Loucy (cell line): ENCODE measurements at regions not wholly inside any gene's neighbourhood (a gene's known extent, or its start where the extent isn't known, plus 50 kb on each side); places are given as distances from the start of the nearest gene placed in this dataset.

Source experiments
- H2AFZ ChIP-seq: fragments of 200-600 bp; sonication (generic); 2 replicates; pipeline ENCODE4 v1.6.0; 2016; ENCODE audit warnings: antibody characterized with exemption, mild to moderate bottlenecking, low read length, moderate library complexity
- H3F3A ChIP-seq: fragments of 200-600 bp; 2 replicates; pipeline ENCODE4 v1.6.0; 2016; ENCODE audit warnings: antibody characterized with exemption, low read depth, mild to moderate bottlenecking
- H3K27me3 ChIP-seq: fragments of 200-600 bp; sonication (generic); 2 replicates; pipeline ENCODE4 v1.6.1; 2014; ENCODE audit warnings: low read length, mild to moderate bottlenecking; ENCODE audit not compliant: insufficient read depth, poor library complexity, severe bottlenecking
- H3K36me3 ChIP-seq: fragments of 200-600 bp; sonication (generic); 2 replicates; pipeline ENCODE4 v1.6.1; 2016; ENCODE audit warnings: low read length; ENCODE audit not compliant: insufficient read depth
- H3K4me1 ChIP-seq: fragments of 200-600 bp; sonication (generic); 2 replicates; pipeline ENCODE4 v1.5.1; 2014; ENCODE audit warnings: low read length, mild to moderate bottlenecking; ENCODE audit not compliant: insufficient read depth, poor library complexity, severe bottlenecking
- H3K4me2 ChIP-seq: fragments of 200-600 bp; sonication (generic); 2 replicates; pipeline ENCODE4 v1.6.0; 2014; ENCODE audit warnings: antibody characterized with exemption, low read length, low read depth, mild to moderate bottlenecking; ENCODE audit not compliant: poor library complexity, severe bottlenecking
- H3K4me3 ChIP-seq: fragments of 200-600 bp; sonication (generic); 2 replicates; pipeline ENCODE4 v1.5.1; 2014; ENCODE audit warnings: low read length, mild to moderate bottlenecking, mixed read lengths; ENCODE audit not compliant: poor library complexity, severe bottlenecking
- H3K79me2 ChIP-seq: fragments of 200-600 bp; sonication (generic); 2 replicates; pipeline ENCODE4 v1.6.1; 2014; ENCODE audit warnings: low read length; ENCODE audit not compliant: insufficient read depth
- H3K9ac ChIP-seq: fragments of 200-600 bp; sonication (generic); 2 replicates; pipeline ENCODE4 v1.6.0; 2014; ENCODE audit warnings: mild to moderate bottlenecking, low read depth, low read length, moderate library complexity; ENCODE audit not compliant: poor library complexity, severe bottlenecking
- H3K9me2 ChIP-seq: fragments of 200-600 bp; sonication (generic); replicated peaks from 2 replicates; pipeline ENCODE4 v1.6.1; 2016; ENCODE audit warnings: low read depth, low read length, mixed read lengths
- H3K9me3 ChIP-seq: fragments of 200-600 bp; sonication (generic); 2 replicates; pipeline ENCODE4 v1.6.1; 2014; ENCODE audit warnings: mild to moderate bottlenecking, antibody characterized with exemption, low read length, low read depth; ENCODE audit not compliant: insufficient read depth
- H4K20me1 ChIP-seq: fragments of 200-600 bp; sonication (generic); 2 replicates; pipeline ENCODE4 v1.6.0; 2014; ENCODE audit warnings: antibody characterized with exemption, low read length, mild to moderate bottlenecking; ENCODE audit not compliant: insufficient read depth, poor library complexity, severe bottlenecking
- CTCF ChIP-seq: fragments of 200-600 bp; sonication (generic); conservative IDR thresholded peaks from 2 replicates; pipeline ENCODE4 v1.5.1; 2014; ENCODE audit warnings: mild to moderate bottlenecking, antibody characterized with exemption, low read length
- EZH2phosphoT487 ChIP-seq: fragments of 200-600 bp; IDR thresholded peaks from 2 replicates; pipeline ENCODE4 v1.6.1; 2018; ENCODE audit warnings: antibody characterized with exemption, mild to moderate bottlenecking, moderate library complexity, borderline replicate concordance

- H3K9ac ChIP-seq = no peak overlapping the region
- no peaks in the 10 kb centered on the region for H3K79me2 ChIP-seq
- no peaks in the 10 kb centered on the region for H4K20me1 ChIP-seq
- H3F3A ChIP-seq = no peaks in the 10 kb centered on the region
- no peaks in the 10 kb centered on the region for H3K36me3 ChIP-seq
- H3K4me2 ChIP-seq = no peak overlapping the region
- no peaks in the 10 kb centered on the region for H3K27me3 ChIP-seq
- no peak for TF ChIP-seq EZH2phosphoT487
- no peak for TF ChIP-seq CTCF
- no peaks in the 10 kb centered on the region for H3K4me1 ChIP-seq
- no peak overlapping the region for H3K4me3 ChIP-seq
- H3K9me3 ChIP-seq = no peaks in the 10 kb centered on the region
- no peaks in the 10 kb centered on the region for H3K9me2 ChIP-seq
- no peak overlapping the region for H2AFZ ChIP-seq
Measured at GRCh38 chr6:146865756-146866379, 267.1 kb downstream of the ADGB start.

GRCh38 chr6:146866731-146867414, 268.1 kb downstream of the ADGB start:
- Histone ChIP-seq H3K36me3 (no peaks in the 10 kb centered on the region), H3K79me2 (no peaks in the 10 kb centered on the region), H3K4me1 (no peaks in the 10 kb centered on the region), H3K9me2 (no peaks in the 10 kb centered on the region), H3K9ac (no peak overlapping the region), H3K9me3 (no peaks in the 10 kb centered on the region), H4K20me1 (no peaks in the 10 kb centered on the region), H2AFZ (no peak overlapping the region), H3K27me3 (no peaks in the 10 kb centered on the region), H3F3A (no peaks in the 10 kb centered on the region), H3K4me2 (no peak overlapping the region), H3K4me3 (no peak overlapping the region)
- TF ChIP-seq CTCF = no peak
- no peak for TF ChIP-seq EZH2phosphoT487

- no peaks in the 10 kb centered on the region for H3K4me1 ChIP-seq
- no peak overlapping the region for H3K4me2 ChIP-seq
- H2AFZ ChIP-seq = 0 out of 2 replicates have a peak overlapping the region, but pooled peaks have one; percentile 22
- no peak overlapping the region for H3K9ac ChIP-seq
- no peaks in the 10 kb centered on the region for H3K27me3 ChIP-seq
- H3K79me2 ChIP-seq = no peaks in the 10 kb centered on the region
- no peak for TF ChIP-seq EZH2phosphoT487
- no peak for TF ChIP-seq CTCF
- no peaks in the 10 kb centered on the region for H3K36me3 ChIP-seq
- no peak overlapping the region for H3K4me3 ChIP-seq
- no peaks in the 10 kb centered on the region for H3K9me2 ChIP-seq
- H3K9me3 ChIP-seq = no peaks in the 10 kb centered on the region
- no peaks in the 10 kb centered on the region for H3F3A ChIP-seq
- no peaks in the 10 kb centered on the region for H4K20me1 ChIP-seq
Measured at GRCh38 chr6:146868671-146869209, 270.0 kb downstream of the ADGB start.
